GM21576 (cell line): ENCODE measurements at regions not wholly inside any gene's neighbourhood (a gene's known extent, or its start where the extent isn't known, plus 50 kb on each side); places are given as distances from the start of the nearest gene placed in this dataset.

Source experiments
- ATAC-seq: cut with Tn5 transposase; IDR thresholded peaks from one replicate; pipeline ENCODE4 v1.9.1; 2021; ENCODE audit warnings: mild to moderate bottlenecking, moderate library complexity; ENCODE audit not compliant: unreplicated experiment

DNA sequence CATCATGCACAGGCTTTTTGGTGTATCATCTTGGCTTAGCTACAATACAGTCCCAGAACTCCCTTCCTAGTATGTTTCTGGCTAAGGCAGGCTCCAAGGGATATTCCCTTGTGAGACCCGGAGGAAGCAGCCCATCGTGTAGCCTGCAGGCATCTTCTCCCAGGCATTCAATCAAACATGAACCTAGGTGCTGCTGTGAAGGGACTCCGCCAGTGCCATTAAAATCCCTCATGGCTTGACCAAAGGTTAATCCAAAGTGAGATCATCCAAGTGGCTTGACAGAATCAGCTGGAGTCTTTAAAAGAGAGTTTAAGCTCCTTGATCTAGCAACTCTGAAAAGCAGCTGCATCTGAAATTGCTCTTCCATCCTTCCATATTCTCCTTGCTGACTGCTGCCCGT is 333.9 kb downstream of the DIRAS2 start:
- no peak for ATAC-seq

DNA sequence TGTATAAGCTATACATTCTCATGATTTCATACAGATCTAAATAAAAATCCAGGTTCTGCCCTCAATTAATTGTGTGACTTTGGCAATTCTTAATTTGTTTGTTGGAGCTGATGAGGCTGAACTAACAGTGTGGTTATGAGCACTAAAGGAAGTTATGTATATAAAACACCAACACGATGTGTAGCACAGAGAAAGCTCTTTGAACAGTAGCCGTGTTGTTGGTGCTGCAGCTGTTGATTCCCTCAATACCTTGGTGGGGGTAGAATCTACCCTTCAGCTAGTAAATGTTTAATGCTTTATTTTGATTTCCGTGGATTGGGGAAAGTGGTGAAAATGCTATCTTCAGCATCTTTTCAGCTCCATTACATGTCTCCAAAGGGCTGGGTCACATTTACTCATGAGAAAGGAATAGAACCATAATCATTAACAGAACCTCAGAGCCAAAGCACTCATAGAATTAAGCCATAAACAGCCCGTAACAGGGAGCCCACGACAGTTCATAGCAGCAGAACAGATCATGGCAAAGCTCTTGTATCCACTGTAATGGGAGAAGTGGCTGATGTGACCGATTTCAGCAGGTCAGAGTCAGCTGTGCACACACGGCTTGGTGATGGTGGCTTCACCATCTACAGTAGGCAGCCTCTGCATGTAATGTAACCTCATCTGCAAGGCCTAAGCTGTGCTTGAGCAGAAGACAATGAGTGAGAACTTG is 332.7 kb downstream of the DIRAS2 start:
- ATAC-seq, result no peak

GRCh38 chr9:90310521-90310876 is 332.1 kb downstream of the DIRAS2 start:
- no peak for ATAC-seq

GRCh38 chr9:90311811-90312210 is 330.8 kb downstream of the DIRAS2 start:
- no peak for ATAC-seq

GRCh38 chr9:90322296-90322695 is 320.3 kb downstream of the DIRAS2 start:
- no peak for ATAC-seq

DNA sequence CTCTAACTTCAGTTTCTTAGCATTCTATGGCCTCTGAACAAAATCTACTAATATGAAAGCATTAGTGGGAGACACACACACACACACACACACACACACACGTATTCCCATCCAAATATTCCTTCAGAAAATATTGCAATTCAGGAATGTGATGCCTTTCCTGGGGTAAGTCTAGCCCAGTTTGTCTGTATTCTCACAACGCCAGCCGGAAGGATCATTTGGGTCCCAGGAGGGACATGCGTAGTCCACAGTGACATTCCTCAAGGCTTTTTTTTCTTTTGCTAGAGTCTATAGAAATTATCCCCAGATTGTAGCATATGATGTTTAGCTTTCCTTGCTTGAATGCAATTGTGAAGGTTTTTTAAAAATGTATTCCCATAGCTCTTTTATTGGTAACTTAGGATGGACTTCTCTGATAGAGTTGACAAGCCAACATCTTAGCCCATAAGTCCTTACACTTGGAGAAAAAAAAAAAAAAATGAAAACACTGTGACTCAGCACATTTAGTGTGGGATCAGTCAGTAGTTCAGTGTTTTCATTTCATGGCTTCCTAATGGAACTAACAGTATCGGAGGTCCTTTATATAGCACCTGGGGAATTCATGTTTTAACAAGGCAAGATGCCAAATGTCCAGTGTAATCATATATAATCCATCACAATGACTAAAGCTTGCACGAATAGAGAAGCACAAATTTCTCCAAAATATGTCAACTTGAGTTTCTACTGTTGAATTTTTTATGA is 316.5 kb downstream of the DIRAS2 start:
- no peak for ATAC-seq

DNA sequence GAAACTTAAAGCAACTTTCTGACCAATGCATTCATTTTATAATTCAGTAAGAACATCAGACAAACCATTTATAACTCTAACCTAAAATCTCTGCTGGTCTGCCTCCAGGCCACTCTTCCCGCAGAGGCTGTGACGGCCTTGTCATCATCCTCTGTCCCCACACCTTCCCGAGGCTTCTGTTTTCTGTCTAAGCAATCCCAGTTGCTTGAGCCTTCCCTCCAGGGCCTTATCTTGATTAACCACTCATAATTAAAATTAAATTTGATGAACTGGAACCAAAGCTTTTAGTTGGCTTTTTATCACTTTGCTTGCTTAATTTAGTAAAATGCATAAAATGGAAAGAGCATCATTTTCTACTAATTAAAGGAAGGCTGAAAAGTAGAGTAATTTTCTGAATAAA is 312.4 kb downstream of the DIRAS2 start:
- no peak for ATAC-seq

DNA sequence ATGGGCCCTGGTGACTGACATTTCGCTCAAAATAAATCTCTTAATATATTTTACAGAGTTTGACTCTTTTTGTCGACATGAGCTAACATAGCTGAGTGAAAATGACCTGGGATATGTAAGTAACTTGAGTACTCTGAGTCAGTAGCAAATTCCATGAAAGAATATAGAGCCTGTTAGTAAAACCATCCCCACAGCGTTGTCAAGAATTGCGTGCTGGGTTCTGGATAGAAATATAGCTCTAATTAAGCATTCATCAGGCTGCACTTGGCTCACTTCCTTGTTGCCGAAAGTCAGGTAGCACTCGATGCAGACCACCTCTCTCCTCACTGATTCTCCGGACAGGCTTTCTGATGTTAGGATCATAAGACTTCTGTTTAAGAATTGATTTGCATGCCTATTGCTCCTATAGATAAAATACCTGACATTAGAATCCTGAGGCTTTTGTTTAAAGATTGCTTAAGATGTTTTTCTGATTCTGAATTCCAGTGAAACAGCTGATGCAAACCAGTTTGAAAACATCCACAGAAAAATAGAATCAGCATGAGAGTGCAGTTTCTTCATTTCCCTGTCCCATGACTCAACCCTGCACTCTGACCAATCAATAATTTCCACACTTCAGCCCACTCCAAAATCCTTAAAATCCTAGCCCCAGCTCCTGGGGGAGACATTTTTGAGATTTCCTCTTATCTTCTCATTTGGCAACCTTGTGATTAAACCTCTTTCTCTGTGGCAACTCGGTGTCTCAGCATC is 310.6 kb downstream of the DIRAS2 start:
- ATAC-seq, result no peak

- no peak for ATAC-seq
These were observed 309.4 kb downstream of the DIRAS2 start for GRCh38 chr9:90333226-90333625.

- no peak for ATAC-seq
These were observed 302.2 kb downstream of the DIRAS2 start for GRCh38 chr9:90340421-90340820.

- ATAC-seq, result no peak
These were observed 300.0 kb downstream of the DIRAS2 start for GRCh38 chr9:90342607-90343006.

DNA sequence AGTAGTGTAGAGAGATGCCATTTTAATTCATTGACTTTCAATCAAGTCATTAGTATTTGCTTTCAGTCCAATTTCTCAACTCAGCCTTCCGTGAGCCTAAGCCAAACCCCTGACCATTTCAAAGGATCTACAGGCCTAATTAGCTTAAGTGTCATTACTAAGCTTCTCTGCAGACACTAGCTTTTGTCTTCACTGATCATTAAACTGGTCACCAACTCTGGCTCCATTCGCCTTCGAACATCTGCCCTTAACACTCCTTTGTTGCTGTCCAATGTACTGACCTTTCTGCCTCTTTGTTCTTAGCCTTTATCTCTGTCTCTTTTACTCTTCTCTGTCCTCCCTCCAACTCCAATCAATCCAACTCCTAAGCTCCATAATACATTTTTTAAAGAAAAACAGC is 299.3 kb downstream of the DIRAS2 start:
- ATAC-seq, result no peak

DNA sequence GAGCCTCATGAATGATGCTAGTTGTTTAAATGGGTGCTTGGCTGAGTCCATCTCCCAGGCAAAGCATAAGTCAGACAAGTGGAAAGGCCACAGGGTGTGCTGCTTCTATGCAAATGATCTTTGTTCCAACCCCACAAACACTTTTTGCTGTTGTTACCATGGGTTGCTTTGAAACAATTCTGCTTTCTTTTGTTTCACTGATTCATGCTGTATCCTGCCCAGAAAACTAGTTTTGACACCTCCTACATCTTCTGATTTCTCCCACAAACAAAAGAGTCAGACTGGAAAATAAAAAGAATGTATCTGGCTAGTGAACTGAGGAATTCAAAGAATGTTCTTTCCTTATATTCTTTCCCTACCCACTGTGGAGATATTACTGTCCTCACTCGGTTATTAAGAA is 298.6 kb downstream of the DIRAS2 start:
- ATAC-seq, result no peak

GRCh38 chr9:90365666-90366065 is 277.0 kb downstream of the DIRAS2 start:
- ATAC-seq, result no peak

DNA sequence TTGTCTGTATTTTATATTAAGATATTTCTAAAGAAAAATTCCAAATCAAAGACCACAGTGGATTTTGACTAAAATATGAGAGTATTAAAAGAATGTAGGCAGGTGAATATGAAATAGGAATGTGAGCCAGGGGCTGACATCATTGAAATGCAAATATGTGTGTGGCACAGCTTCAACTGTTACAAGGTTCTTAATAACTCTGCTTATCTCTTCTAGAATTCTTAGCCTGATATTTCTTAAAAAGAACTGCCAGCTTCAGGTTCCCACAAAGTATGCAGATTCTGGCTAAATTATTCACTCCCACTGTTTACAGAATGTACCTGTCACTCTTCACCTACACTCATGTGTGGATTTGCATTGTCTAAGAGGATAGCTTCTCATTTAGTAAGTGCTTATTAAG is 274.4 kb downstream of the DIRAS2 start:
- no peak for ATAC-seq

DNA sequence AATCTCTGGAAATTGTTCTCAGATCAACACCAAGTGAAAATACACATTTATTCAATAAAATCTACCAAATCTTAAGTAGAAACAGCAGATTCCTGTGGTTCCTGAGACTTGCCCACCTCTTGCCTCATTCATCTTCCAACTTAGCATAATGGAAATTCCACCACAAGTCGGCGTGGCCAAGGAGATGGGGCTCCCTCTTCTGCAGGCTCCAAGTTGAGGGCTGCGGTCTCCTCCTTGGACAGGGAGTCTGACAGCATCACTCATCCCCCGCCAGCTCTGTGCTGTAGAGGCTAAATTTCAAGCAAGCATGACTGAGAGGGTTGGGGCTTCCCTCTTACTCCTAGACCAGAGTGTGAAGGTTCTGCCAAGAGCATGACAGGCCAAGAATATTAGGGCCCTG is 273.7 kb downstream of the DIRAS2 start:
- no peak for ATAC-seq

GRCh38 chr9:90379771-90380170 is 262.9 kb downstream of the DIRAS2 start:
- no peak for ATAC-seq

- no peak for ATAC-seq
These were observed 257.5 kb downstream of the DIRAS2 start for GRCh38 chr9:90385146-90385545.

DNA sequence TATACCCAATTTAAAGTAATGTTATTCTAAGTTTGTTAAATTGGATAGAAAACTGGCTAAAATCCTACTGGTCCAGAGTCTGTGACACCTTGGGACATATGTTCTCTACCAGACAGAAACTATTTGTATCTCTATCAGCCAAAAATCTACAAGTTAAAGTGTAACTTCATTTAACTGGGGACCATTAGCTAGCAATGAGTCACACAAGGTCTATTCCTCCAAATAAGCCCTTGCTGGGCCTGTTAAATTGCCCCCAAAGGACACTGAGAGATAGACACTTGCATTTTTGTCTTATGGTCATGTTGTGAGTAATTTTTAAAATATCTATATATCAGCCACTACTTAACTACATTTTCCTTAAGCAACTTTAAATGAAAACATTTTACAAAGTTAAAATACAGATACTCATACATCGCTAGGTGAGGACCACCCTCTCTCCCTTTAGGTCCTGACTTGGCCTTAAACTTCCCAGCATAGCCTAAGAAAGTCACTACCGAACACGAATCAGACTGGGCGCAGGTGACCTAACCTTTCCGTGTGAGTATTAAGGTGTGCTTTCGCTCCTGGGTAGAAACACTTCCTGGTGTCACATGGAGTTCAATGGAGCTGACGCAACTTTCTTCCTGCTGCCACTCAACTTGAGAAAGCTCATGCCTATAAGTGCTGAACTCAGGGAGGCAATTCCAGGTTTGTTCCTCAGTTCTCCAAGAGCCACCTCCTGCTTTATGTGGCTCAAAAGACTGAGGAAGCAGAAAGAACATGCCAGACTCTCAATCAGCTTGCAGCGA is 249.1 kb downstream of the DIRAS2 start:
- ATAC-seq, result no peak

DNA sequence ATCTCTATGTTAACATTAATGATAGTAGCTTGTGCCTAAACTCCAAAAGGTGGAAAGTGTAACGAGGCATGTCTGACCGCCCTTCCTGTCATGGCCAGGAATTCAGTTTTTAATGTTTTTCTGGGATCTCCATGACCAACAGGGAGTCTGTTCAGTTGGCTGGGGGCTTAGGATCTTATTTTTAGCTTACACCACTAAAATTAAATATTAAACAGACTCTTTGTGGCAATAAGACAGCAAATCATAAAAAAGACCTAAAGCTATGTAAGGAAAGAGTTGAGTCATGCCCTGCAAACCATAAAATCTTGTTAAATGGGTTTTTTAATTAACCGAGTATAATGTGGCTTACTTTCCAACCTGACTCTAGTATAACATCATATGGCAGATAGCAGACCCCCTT is 247.8 kb downstream of the DIRAS2 start:
- no peak for ATAC-seq

DNA sequence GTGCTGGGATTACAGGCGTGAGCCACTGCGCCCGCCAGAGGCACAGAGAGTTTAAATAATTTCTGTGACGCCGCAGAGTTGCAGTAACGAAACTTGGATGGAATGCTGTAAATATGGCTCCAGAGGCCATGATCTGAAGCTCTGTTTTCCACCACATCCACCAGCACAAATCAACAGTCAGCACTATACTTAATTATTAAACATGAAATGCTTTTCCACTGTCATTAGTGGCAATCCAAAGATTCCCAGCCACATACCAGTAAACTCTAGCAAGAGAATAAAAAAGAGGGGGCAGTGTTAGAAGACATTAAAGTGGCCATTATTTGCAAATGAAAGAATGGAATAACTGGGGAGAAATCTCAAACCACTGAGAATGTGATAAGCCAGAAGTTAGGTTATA is 242.5 kb downstream of the DIRAS2 start:
- no peak for ATAC-seq
